HG03469 (cell line): ENCODE measurements at regions not wholly inside any gene's neighbourhood (a gene's known extent, or its start where the extent isn't known, plus 50 kb on each side); places are given as distances from the start of the nearest gene placed in this dataset.
A peak's percentile ranks its signal among the peaks of the same experiment; 100 is the strongest.
"Not testable (repeated sequence)": the region's sequence is repeated elsewhere in the genome, so short reads cannot be mapped to it uniquely, and the experiment has no call there.

Experiments
- ATAC-seq: cut with Tn5 transposase; IDR thresholded peaks from one replicate; pipeline ENCODE4 v1.9.1; 2021; ENCODE audit warnings: mild to moderate bottlenecking, moderate library complexity, moderate number of reproducible peaks; ENCODE audit not compliant: unreplicated experiment

- no peak for ATAC-seq
Observed at GRCh38 chr16:48810803-48811453, 200.9 kb upstream of the N4BP1 start.

GRCh38 chr16:48810436-48810802 is 200.4 kb upstream of the N4BP1 start:
- ATAC-seq, result no peak

DNA sequence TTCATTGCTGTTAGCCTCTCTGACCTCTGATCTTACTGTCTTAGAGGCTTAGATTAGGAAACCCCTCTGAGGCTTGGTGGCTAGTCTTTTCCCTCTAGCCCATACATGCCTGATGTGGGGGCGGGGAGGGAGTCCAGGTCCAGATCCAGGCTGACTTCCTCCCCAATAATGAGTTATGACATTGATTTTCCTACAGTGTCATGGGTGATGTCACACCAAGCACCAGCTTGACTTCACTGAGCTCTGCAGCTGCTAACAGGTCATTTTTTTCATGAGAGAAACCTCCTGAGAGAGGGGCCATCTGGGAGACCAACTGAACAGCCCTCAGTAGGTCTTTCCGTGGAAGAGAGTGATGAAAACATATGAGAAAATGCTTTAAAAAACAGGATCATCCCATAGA is 180.2 kb upstream of the N4BP1 start:
- no peak for ATAC-seq

DNA sequence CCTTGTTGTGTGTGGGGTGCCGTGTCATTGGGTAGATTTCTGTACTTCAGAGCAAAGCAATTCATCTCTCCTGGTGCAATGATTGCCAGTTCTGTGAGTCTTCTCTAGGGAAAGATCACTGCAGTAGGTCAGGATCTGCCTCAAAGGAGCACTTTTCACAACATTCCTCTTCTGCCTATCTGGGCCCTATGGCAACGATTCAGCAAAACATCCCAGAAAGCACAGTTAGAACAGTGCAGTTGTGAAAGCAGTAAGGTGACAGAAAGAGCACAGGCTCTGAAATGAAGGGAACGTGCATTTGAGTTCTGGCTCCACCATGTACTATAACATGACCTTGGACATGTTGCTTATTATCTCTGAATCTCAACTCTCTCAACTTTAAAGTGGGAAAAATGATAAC is 178.5 kb upstream of the N4BP1 start:
- ATAC-seq, result no peak

GRCh38 chr16:48745541-48745940 is 135.6 kb upstream of the N4BP1 start:
- no peak for ATAC-seq

DNA sequence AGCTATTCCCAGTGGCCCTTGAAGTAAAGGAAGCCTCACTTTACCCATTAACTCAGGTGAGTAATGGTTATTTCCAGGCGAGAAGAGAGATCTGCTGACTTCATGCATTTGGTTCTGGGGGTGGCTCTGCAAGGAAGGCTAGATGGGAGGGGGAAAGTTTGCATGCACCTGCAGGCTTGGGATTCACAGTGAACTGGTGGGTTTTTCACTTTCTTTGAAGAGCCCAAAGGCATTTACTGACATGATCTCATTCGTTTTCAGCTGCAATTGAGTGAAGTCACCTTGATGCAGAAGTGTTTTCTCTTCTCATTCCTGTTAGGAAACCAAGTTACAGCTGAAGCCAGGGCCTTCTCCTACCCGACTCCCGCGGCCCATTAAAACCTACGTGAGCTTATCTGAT is 131.0 kb upstream of the N4BP1 start:
- no peak for ATAC-seq

GRCh38 chr16:48734220-48734619 is 124.2 kb upstream of the N4BP1 start:
- no peak for ATAC-seq

GRCh38 chr16:48704710-48705109 is 94.7 kb upstream of the N4BP1 start:
- no peak for ATAC-seq

DNA sequence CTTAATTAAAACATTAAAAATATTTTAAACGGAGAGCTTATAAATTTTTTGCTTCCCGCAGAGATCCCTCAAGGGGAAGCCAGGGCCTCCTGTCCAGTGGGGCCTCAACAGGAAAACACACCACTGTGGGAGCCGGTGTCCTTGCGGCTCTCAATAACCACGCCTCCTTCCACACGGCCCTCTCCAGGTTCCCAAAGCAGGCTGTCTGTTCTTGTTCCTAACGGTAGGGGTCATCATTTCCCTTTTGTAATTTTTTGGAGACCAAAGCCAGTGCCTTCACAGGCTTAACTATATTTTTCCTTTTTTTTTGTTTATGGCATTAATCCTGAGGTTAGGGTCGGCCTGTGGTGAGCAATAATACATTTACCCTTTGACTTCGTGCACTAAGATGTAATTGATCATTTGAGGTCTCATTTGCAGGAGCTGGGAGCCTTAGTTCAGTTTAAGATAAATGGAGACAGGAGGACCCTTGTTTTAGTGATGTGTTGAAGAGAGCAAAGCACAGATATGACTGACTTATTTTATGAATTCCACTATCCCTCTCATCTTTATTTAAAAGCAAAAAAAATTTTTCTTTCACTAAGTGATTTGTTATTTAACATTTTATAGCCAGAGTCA is 77.5 kb upstream of the N4BP1 start:
- peak; percentile 58 for ATAC-seq

DNA sequence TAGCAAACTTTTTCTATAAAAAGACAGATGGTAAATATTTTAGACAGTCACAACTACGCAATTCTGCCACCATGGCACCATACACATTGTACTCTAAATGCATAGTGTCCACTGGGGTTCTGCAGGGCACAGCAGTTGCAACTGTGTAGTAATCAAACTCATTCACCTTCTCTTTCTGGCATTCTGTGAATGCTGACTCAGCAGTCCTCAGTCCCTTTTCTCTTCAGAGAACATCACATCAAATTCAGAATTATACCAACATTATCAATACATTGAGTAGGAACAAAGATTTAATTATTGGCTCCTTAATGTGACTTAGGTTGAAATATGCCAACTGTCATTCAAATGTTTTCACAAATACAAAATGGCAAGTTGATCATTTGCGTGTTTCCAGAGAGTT is 74.2 kb upstream of the N4BP1 start:
- ATAC-seq, result no peak

DNA sequence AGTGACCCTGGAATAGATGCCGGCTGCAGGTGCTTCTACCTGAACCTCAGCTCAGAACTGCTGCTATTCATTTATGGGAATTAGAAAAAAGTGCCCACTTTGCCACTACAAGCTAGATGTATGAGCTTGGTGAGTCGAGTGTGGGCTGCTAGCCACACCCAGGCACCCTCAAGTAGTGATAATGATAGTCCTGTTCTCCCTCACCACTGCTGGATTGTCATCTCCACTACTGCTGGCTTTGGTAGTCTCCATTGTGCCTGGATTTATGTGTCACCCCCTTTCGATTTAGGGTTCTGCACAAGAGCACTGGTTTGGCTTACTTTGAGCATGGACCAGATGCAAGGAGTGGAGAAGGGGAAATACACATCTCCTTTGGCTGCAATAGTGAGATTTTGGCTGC is 73.0 kb upstream of the N4BP1 start:
- no peak for ATAC-seq

- ATAC-seq, result no peak
Observed at GRCh38 chr16:48681520-48681919, 71.5 kb upstream of the N4BP1 start.

DNA sequence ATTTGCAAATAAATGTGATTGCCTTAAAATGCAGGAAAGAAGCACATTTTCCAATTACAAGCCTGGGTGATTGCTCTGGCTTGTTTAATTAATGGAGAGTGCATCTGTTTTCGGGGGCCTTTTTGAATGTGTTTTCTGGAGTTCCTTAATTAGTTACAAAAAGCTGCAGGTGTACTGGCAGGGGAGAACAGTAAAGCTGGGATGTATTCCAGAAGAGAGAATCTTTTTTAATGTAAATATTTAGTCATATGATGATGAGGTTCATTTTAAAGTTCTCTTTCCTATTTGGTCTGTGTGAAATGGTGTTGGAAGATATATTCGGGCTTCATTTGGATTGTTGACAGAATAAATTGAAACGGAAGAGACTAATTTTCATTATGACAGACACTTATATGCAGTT is 70.9 kb upstream of the N4BP1 start:
- no peak for ATAC-seq

- ATAC-seq, result no peak
Observed at GRCh38 chr16:48676836-48677235, 66.9 kb upstream of the N4BP1 start.

DNA sequence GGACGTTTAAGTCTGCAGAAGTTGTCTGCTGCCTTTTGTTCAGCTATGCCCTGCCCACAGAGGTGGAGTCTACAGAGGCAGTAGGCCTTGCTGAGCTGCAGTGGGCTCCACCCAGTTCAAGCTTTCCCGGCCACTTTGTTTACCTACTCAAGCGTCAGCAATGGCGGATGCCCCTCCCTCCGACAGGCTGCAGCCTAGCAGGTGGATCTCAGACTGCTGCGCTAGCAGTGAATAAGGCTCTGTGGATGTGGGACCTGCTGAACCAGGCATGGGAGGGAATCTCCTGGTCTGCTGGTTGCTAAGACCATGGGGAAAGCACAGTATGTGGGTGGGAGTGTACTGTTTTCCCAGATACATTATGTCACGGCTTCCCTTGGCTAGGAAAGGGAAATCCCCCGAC is 58.2 kb upstream of the N4BP1 start:
- not testable (repeated sequence) for ATAC-seq

DNA sequence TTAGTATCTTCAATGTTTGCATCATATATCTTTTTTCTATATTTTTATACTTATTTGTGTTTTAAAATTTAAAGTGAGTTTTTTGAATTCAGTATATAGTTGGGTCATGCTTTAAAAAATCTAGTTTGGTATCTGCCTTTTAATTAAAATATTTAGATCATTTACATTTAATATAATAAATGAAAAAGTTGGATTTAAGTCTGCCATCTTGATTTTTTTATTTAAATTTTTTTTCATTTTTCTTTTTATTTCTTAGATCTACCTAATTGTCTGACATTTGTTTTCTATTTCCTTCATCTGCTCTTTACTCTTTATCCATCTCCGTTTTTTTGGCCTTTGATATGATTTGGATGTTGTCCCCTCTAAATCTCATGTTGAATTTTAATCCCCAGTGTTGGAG is 50.0 kb upstream of the N4BP1 start:
- ATAC-seq, result no peak
